Stimulated activated CD4-positive, alpha-beta T cell treated with anti-CD3 and anti-CD28 coated beads, Interleukin-4, amount 100 ng/mL, for 1 hour (primary cell): ENCODE measurements at regions not wholly inside any gene's neighbourhood (a gene's known extent, or its start where the extent isn't known, plus 50 kb on each side); places are given as distances from the start of the nearest gene placed in this dataset.
"Not testable (repeated sequence)": the region's sequence is repeated elsewhere in the genome, so short reads cannot be mapped to it uniquely, and the experiment has no call there.

Experiments
- DNase-seq: peaks from one replicate; pipeline ENCODE4 v3.0.0-alpha.2; 2020

- no peak for DNase-seq
These were observed 1084.7 kb upstream of the LRRTM1 start for GRCh38 chr2:81389203-81389602.

- no peak for DNase-seq
These were observed 1059.2 kb upstream of the LRRTM1 start for GRCh38 chr2:81363800-81364199.

GRCh38 chr2:81362468-81362867 lies 1057.9 kb upstream of the LRRTM1 start:
- DNase-seq, result not testable (repeated sequence)

- DNase-seq, result no peak
These were observed 1050.9 kb upstream of the LRRTM1 start for GRCh38 chr2:81355436-81355835.

- no peak for DNase-seq
These were observed 1029.5 kb upstream of the LRRTM1 start for GRCh38 chr2:81334046-81334445.

GRCh38 chr2:81328968-81329367 lies 1024.4 kb upstream of the LRRTM1 start:
- DNase-seq, result no peak

GRCh38 chr2:81327911-81328310 lies 1023.4 kb upstream of the LRRTM1 start:
- no peak for DNase-seq

- DNase-seq, result no peak
These were observed 1019.5 kb upstream of the LRRTM1 start for GRCh38 chr2:81324046-81324445.

- no peak for DNase-seq
These were observed 999.7 kb upstream of the LRRTM1 start for GRCh38 chr2:81304154-81304830.

- no peak for DNase-seq
These were observed 998.8 kb upstream of the LRRTM1 start for GRCh38 chr2:81303321-81303720.

- DNase-seq, result no peak
These were observed 995.3 kb upstream of the LRRTM1 start for GRCh38 chr2:81299841-81300240.

GRCh38 chr2:81290846-81291245 lies 986.3 kb upstream of the LRRTM1 start:
- no peak for DNase-seq

- no peak for DNase-seq
These were observed 978.5 kb upstream of the LRRTM1 start for GRCh38 chr2:81283081-81283480.

GRCh38 chr2:81282151-81282769 lies 977.7 kb upstream of the LRRTM1 start:
- no peak for DNase-seq

GRCh38 chr2:81276595-81276994 lies 972.0 kb upstream of the LRRTM1 start:
- DNase-seq, result no peak

- no peak for DNase-seq
These were observed 961.6 kb upstream of the LRRTM1 start for GRCh38 chr2:81266106-81266505.

GRCh38 chr2:81263989-81264388 lies 959.4 kb upstream of the LRRTM1 start:
- no peak for DNase-seq

- no peak for DNase-seq
These were observed 955.8 kb upstream of the LRRTM1 start for GRCh38 chr2:81260320-81260719.

- no peak for DNase-seq
These were observed 945.7 kb upstream of the LRRTM1 start for GRCh38 chr2:81250270-81250669.

- DNase-seq, result no peak
These were observed 944.6 kb upstream of the LRRTM1 start for GRCh38 chr2:81249152-81249551.

- no peak for DNase-seq
These were observed 943.1 kb upstream of the LRRTM1 start for GRCh38 chr2:81247648-81248047.

GRCh38 chr2:81242501-81242900 lies 937.9 kb upstream of the LRRTM1 start:
- DNase-seq, result no peak

GRCh38 chr2:81238462-81238861 lies 933.9 kb upstream of the LRRTM1 start:
- no peak for DNase-seq

- DNase-seq, result no peak
These were observed 931.0 kb upstream of the LRRTM1 start for GRCh38 chr2:81235601-81236000.

GRCh38 chr2:81234711-81235110 lies 930.2 kb upstream of the LRRTM1 start:
- no peak for DNase-seq
